Tibial artery (tissue), 4 donors: ENCODE measurements at regions not wholly inside any gene's neighbourhood (a gene's known extent, or its start where the extent isn't known, plus 50 kb on each side); places are given as distances from the start of the nearest gene placed in this dataset.

Experiments used
- DNase-seq, 2 donors: peaks; one replicate each; pipeline ENCODE4 v3.0.0-alpha.2; 2019
- H3K27ac ChIP-seq, 2 donors: fragments of 200-600 bp; sonication (generic) in 1 of 2; 1 replicate in 1 of 2; 2 replicates in 1 of 2; pipeline ENCODE4 v1.5.1; 2018 to 2019; ENCODE audit warnings: mild to moderate bottlenecking in 1 of 2
- H3K27me3 ChIP-seq, 2 donors: fragments of 200-600 bp; sonication (generic) in 1 of 2; one replicate each; pipeline versions ENCODE4 v1.5.1 to v1.6.0; 2016 to 2019
- H3K36me3 ChIP-seq, 3 donors: fragments of 200-600 bp; sonication (generic) in 2 of 3; one replicate each; pipeline ENCODE4 v1.5.1; 2016 to 2019; ENCODE audit warnings: mild to moderate bottlenecking in 2 of 3
- H3K4me1 ChIP-seq, 4 donors: fragments of 200-600 bp; sonication (generic) in 2 of 4; 1 replicate in 3 of 4; 2 replicates in 1 of 4; pipeline ENCODE4 v1.5.1; 2016 to 2019
- H3K4me3 ChIP-seq, 2 donors: fragments of 200-600 bp; sonication (generic) in 1 of 2; 1 replicate in 1 of 2; 2 replicates in 1 of 2; pipeline ENCODE4 v1.5.1; 2018 to 2019; ENCODE audit warnings: mild to moderate bottlenecking in 2 of 2
- H3K9me3 ChIP-seq, 3 donors: fragments of 200-600 bp; sonication (generic) in 1 of 3; one replicate each; pipeline ENCODE4 v1.5.1; 2016 to 2019
- intact Hi-C: fragments of 100-400 bp; cut with DNase I; formaldehyde crosslinking; loops from one replicate; pipeline ENCODE4 v1.15.0; 2023; ENCODE audit warnings: low total_unique reads
- TF ChIP-seq, protein P1 (sequence below), 2 experiments: fragments of 200-600 bp in 1 of 2; fragments of 450-650 bp in 1 of 2; IDR thresholded peaks; one replicate each; pipeline ENCODE4 v1.5.1; 2017 to 2019; ENCODE audit warnings: antibody characterized with exemption in 2 of 2, mild to moderate bottlenecking in 1 of 2, moderate library complexity in 1 of 2

DNA sequence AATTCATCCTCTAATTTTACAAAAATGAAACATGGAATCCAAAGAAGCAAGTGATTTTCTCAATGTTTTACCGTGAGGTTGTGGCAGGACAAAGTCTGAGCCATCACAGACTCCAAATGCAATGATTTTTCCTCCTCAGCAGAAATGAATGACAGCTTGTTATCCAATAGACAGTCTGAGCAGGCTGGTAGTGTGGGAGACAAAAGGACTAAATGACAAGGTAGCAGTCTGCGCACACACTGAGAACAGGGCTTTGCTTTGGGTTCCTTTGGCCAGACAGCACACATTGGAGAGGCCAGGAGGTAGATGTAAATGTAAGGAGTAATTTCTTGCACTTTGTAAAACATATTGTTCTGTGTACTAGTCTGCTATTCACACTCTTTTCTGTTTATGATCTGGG lies 50.3 kb upstream of the RGPD4 start:
- H3K27me3 ChIP-seq = no peaks in the 10 kb centered on the region
- no peaks in the 10 kb centered on the region for H3K4me1 ChIP-seq
- DNase-seq = no peak
- intact Hi-C loops = no loop called here
- no peak overlapping the region for H3K4me3 ChIP-seq
- TF ChIP-seq, protein P1, sequence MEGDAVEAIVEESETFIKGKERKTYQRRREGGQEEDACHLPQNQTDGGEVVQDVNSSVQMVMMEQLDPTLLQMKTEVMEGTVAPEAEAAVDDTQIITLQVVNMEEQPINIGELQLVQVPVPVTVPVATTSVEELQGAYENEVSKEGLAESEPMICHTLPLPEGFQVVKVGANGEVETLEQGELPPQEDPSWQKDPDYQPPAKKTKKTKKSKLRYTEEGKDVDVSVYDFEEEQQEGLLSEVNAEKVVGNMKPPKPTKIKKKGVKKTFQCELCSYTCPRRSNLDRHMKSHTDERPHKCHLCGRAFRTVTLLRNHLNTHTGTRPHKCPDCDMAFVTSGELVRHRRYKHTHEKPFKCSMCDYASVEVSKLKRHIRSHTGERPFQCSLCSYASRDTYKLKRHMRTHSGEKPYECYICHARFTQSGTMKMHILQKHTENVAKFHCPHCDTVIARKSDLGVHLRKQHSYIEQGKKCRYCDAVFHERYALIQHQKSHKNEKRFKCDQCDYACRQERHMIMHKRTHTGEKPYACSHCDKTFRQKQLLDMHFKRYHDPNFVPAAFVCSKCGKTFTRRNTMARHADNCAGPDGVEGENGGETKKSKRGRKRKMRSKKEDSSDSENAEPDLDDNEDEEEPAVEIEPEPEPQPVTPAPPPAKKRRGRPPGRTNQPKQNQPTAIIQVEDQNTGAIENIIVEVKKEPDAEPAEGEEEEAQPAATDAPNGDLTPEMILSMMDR (IDR thresholded peaks at IDR 0.05) = no peak
- no peaks in the 10 kb centered on the region for H3K9me3 ChIP-seq
- no peak overlapping the region for H3K27ac ChIP-seq
- H3K36me3 ChIP-seq = no peaks in the 10 kb centered on the region
